AML-193 (cell line): ENCODE measurements at regions not wholly inside any gene's neighbourhood (a gene's known extent, or its start where the extent isn't known, plus 50 kb on each side); places are given as distances from the start of the nearest gene placed in this dataset.

Source experiments
- DNase-seq, 2 experiments: peaks; one replicate each; lab custom pipeline; 2025; lab: John Stamatoyannopoulos, UW

GRCh38 chr16:48946686-48947370 is 334.8 kb downstream of the CBLN1 start:
- no peak for DNase-seq

- DNase-seq, result no peak
These were observed 333.0 kb upstream of the N4BP1 start for GRCh38 chr16:48942996-48943395.

GRCh38 chr16:48936811-48937210 is 326.8 kb upstream of the N4BP1 start:
- no peak for DNase-seq

GRCh38 chr16:48932216-48932855 is 322.4 kb upstream of the N4BP1 start:
- DNase-seq, result no peak

GRCh38 chr16:48930951-48931553 is 321.1 kb upstream of the N4BP1 start:
- no peak for DNase-seq

- DNase-seq, result no peak
These were observed 309.8 kb upstream of the N4BP1 start for GRCh38 chr16:48919791-48920190.

- DNase-seq, result no peak
These were observed 308.7 kb upstream of the N4BP1 start for GRCh38 chr16:48918520-48919258.

GRCh38 chr16:48916566-48916965 is 306.6 kb upstream of the N4BP1 start:
- DNase-seq, result no peak

- no peak for DNase-seq
These were observed 304.1 kb upstream of the N4BP1 start for GRCh38 chr16:48914070-48914469.

- no peak for DNase-seq
These were observed 303.4 kb upstream of the N4BP1 start for GRCh38 chr16:48913384-48913783.

- no peak for DNase-seq
These were observed 302.4 kb upstream of the N4BP1 start for GRCh38 chr16:48912360-48912759.

- DNase-seq, result no peak
These were observed 301.7 kb upstream of the N4BP1 start for GRCh38 chr16:48911700-48912099.

- no peak for DNase-seq
These were observed 300.2 kb upstream of the N4BP1 start for GRCh38 chr16:48910214-48910613.

- DNase-seq, result no peak
These were observed 299.3 kb upstream of the N4BP1 start for GRCh38 chr16:48909231-48909630.

- DNase-seq, result no peak
These were observed 298.1 kb upstream of the N4BP1 start for GRCh38 chr16:48907906-48908634.

- no peak for DNase-seq
These were observed 295.9 kb upstream of the N4BP1 start for GRCh38 chr16:48905632-48906505.

GRCh38 chr16:48904333-48904732 is 294.4 kb upstream of the N4BP1 start:
- no peak for DNase-seq

- no peak for DNase-seq
These were observed 293.1 kb upstream of the N4BP1 start for GRCh38 chr16:48903039-48903438.

GRCh38 chr16:48901712-48902374 is 291.9 kb upstream of the N4BP1 start:
- no peak for DNase-seq

GRCh38 chr16:48899500-48899899 is 289.5 kb upstream of the N4BP1 start:
- no peak for DNase-seq
